Upper lobe of left lung (tissue), 6 donors: ENCODE measurements at regions not wholly inside any gene's neighbourhood (a gene's known extent, or its start where the extent isn't known, plus 50 kb on each side); places are given as distances from the start of the nearest gene placed in this dataset.

Source experiments
- ATAC-seq, 2 donors: fragments of 200-7000 bp; cut with Tn5 transposase; one replicate each; pipeline ENCODE4 v1.9.1; 2022; ENCODE audit warnings: mild to moderate bottlenecking in 2 of 2, moderate library complexity in 2 of 2; ENCODE audit not compliant: low FRiP score in 2 of 2
- DNase-seq, 2 donors: peaks; one replicate each; pipeline ENCODE4 v3.0.0-alpha.2; 2019 to 2020
- H3K27ac ChIP-seq, 4 donors: fragments of 200-600 bp; sonication (generic); one replicate each; pipeline ENCODE4 v1.5.1; 2016 to 2019
- H3K27me3 ChIP-seq, 4 donors: fragments of 200-600 bp; sonication (generic); one replicate each; pipeline ENCODE4 v1.5.1; 2017 to 2019
- H3K36me3 ChIP-seq, 4 donors: fragments of 200-600 bp; sonication (generic); one replicate each; pipeline ENCODE4 v1.5.1; 2016 to 2019
- H3K4me1 ChIP-seq, 4 donors: fragments of 200-600 bp; sonication (generic); one replicate each; pipeline ENCODE4 v1.5.1; 2018 to 2019
- H3K4me3 ChIP-seq, 4 donors: fragments of 200-600 bp; sonication (generic); one replicate each; pipeline ENCODE4 v1.5.1; 2017 to 2019; ENCODE audit warnings: mild to moderate bottlenecking in 2 of 4, moderate library complexity in 1 of 4
- H3K9me3 ChIP-seq, 4 donors: fragments of 200-600 bp; sonication (generic); one replicate each; pipeline ENCODE4 v1.5.1; 2018 to 2019
- CTCF ChIP-seq, 6 experiments: fragments of 450-650 bp in 4 of 6; fragments of 200-600 bp in 2 of 6; sonication (generic) in 2 of 6; IDR thresholded peaks; one replicate each; pipeline ENCODE4 v1.5.1; 2016 to 2019; ENCODE audit warnings: antibody characterized with exemption in 6 of 6
- EP300 ChIP-seq, 4 donors: sonication (generic); formaldehyde crosslinking; IDR thresholded peaks; one replicate each; pipeline ENCODE4 v1.5.1; 2017; ENCODE audit warnings: antibody characterized with exemption in 4 of 4, control low read depth in 2 of 4
- POLR2A ChIP-seq, 4 donors: fragments of 450-650 bp; IDR thresholded peaks; one replicate each; pipeline ENCODE4 v1.5.1; 2016 to 2017; ENCODE audit warnings: antibody characterized with exemption in 4 of 4, mild to moderate bottlenecking in 2 of 4
- POLR2AphosphoS5 ChIP-seq, 2 donors: sonication (generic); formaldehyde crosslinking; IDR thresholded peaks; one replicate each; pipeline ENCODE4 v1.5.1; 2017; ENCODE audit warnings: antibody characterized with exemption in 2 of 2
- WGBS, 2 donors: methylation state at CpG; one replicate each; pipeline ENCODE4 v1.1.5; 2017 to 2018; 5-methylcytosine and 5-hydroxymethylcytosine counted together
- donor health status: DM: no; HTN: no; CAD: no; lungs with moderate emphysema.
- donor health status: DM: no; HTN: yes; CAD: no; lungs with severe emphysema.

GRCh38 chr13:111511219-111511732, 190.8 kb downstream of the TEX29 start:
- Histone ChIP-seq H3K4me3 (no peak overlapping the region), H3K9me3 (no peaks in the 10 kb centered on the region), H3K27me3 (no peaks in the 10 kb centered on the region), H3K4me1 (no peaks in the 10 kb centered on the region), H3K27ac (no peak overlapping the region), H3K36me3 (no peaks in the 10 kb centered on the region)
- DNase-seq (no peak), ATAC-seq (no peak)
- WGBS, 2 donors = 87 to 89% methylated on average over 3 of the region's 3 CpGs
- TF ChIP-seq CTCF (IDR thresholded peaks at IDR 0.05) (no peak), EP300 (IDR thresholded peaks at IDR 0.05) (no peak), POLR2A (IDR thresholded peaks at IDR 0.05) (no peak), POLR2AphosphoS5 (IDR thresholded peaks at IDR 0.05) (no peak)

- ATAC-seq (no peak), DNase-seq (peak in 1 of 2 donors; percentile 79)
- 84 to 87% methylated on average over 29 of the region's 29 CpGs for WGBS, 2 donors
- H3K4me3 ChIP-seq = no peak overlapping the region
- TF ChIP-seq POLR2AphosphoS5 (IDR thresholded peaks at IDR 0.05) (no peak), POLR2A (IDR thresholded peaks at IDR 0.05) (no peak), EP300 (IDR thresholded peaks at IDR 0.05) (no peak), CTCF (IDR thresholded peaks at IDR 0.05) (no peak)
- H3K4me1 ChIP-seq = no peaks in the 10 kb centered on the region
- no peaks in the 10 kb centered on the region for H3K9me3 ChIP-seq
- no peaks in the 10 kb centered on the region for H3K36me3 ChIP-seq
- H3K27ac ChIP-seq = no peak overlapping the region
- H3K27me3 ChIP-seq = no peaks in the 10 kb centered on the region
Measured at GRCh38 chr13:111511805-111512504, 191.5 kb downstream of the TEX29 start.

GRCh38 chr13:111512707-111513106, 192.3 kb downstream of the TEX29 start:
- Histone ChIP-seq H3K27ac (no peak overlapping the region), H3K4me1 (no peaks in the 10 kb centered on the region), H3K4me3 (no peak overlapping the region), H3K9me3 (no peaks in the 10 kb centered on the region), H3K36me3 (no peaks in the 10 kb centered on the region), H3K27me3 (no peaks in the 10 kb centered on the region)
- ATAC-seq (no peak), DNase-seq (no peak)
- TF ChIP-seq POLR2AphosphoS5 (IDR thresholded peaks at IDR 0.05) (no peak), EP300 (IDR thresholded peaks at IDR 0.05) (no peak), POLR2A (IDR thresholded peaks at IDR 0.05) (no peak), CTCF (IDR thresholded peaks at IDR 0.05) (no peak)
- 84 to 92% methylated on average over 11 to 13 of the region's 13 CpGs for WGBS, 2 donors

GRCh38 chr13:111513766-111514609, 193.5 kb downstream of the TEX29 start:
- DNase-seq (peak in 1 of 2 donors; percentile 62), ATAC-seq (peak in 1 of 2 donors; percentile 6)
- H3K9me3 ChIP-seq = no peaks in the 10 kb centered on the region
- TF ChIP-seq POLR2A (IDR thresholded peaks at IDR 0.05) (no peak), CTCF (IDR thresholded peaks at IDR 0.05) (no peak), POLR2AphosphoS5 (IDR thresholded peaks at IDR 0.05) (no peak)
- H3K4me3 ChIP-seq = no peak overlapping the region
- WGBS, 2 donors = 71 to 81% methylated on average over 23 to 27 of the region's 31 CpGs
- no peaks in the 10 kb centered on the region for H3K4me1 ChIP-seq
- no peaks in the 10 kb centered on the region for H3K36me3 ChIP-seq
- H3K27me3 ChIP-seq = no peaks in the 10 kb centered on the region
- no peak overlapping the region for H3K27ac ChIP-seq
